ENCODE measurements at regions not wholly inside any gene's neighbourhood (a gene's known extent, or its start where the extent isn't known, plus 50 kb on each side); places are given as distances from the start of the nearest gene placed in this dataset.

- Histone ChIP-seq H3K4me3 (ENCODE audit: low read depth, low read length, poor library complexity, severe bottlenecking) (no peak overlapping the region), H3K79me2 (ENCODE audit: insufficient read depth, low read length) (no peaks in the 10 kb centered on the region), H3K9ac (ENCODE audit: low read length) (no peak overlapping the region), H3K27ac (ENCODE audit: low read depth, low read length, poor library complexity, severe bottlenecking) (no peak overlapping the region), H3K9me3 (ENCODE audit: low read length) (no peaks in the 10 kb centered on the region), H2AFZ (ENCODE audit: low read length) (no peak overlapping the region), H3K9me2 (ENCODE audit: low read depth, low read length) (no peaks in the 10 kb centered on the region), H4K20me1 (ENCODE audit: insufficient read depth, low read length) (no peaks in the 10 kb centered on the region), H3K4me1 (ENCODE audit: insufficient read depth, low read length, severe bottlenecking) (no peaks in the 10 kb centered on the region), H3F3A (ENCODE audit: insufficient read depth, low read length) (no peaks in the 10 kb centered on the region), H3K4me2 (ENCODE audit: low read length) (no peak overlapping the region), H3K36me3 (ENCODE audit: insufficient read depth, low read length) (no peaks in the 10 kb centered on the region), H3K27me3 (ENCODE audit: insufficient read depth, low read length) (peaks cover 6% of the 10 kb centered on the region)
- TF ChIP-seq CTCF (IDR thresholded peaks at IDR 0.05; ENCODE audit: low read length) (no peak), EZH2 (IDR thresholded peaks at IDR 0.05; ENCODE audit: borderline replicate concordance, low read length) (no peak)
Observed at GRCh38 chr3:127452321-127452821, 138.2 kb downstream of the TPRA1 start.

- Histone ChIP-seq H4K20me1 (ENCODE audit: insufficient read depth, low read length) (no peaks in the 10 kb centered on the region), H3K9ac (ENCODE audit: low read length) (no peak overlapping the region), H3K36me3 (ENCODE audit: insufficient read depth, low read length) (no peaks in the 10 kb centered on the region), H3K4me1 (ENCODE audit: insufficient read depth, low read length, severe bottlenecking) (no peaks in the 10 kb centered on the region), H3K9me3 (ENCODE audit: low read length) (no peaks in the 10 kb centered on the region), H3F3A (ENCODE audit: insufficient read depth, low read length) (no peaks in the 10 kb centered on the region), H2AFZ (ENCODE audit: low read length) (no peak overlapping the region), H3K4me3 (ENCODE audit: low read depth, low read length, poor library complexity, severe bottlenecking) (no peak overlapping the region), H3K9me2 (ENCODE audit: low read depth, low read length) (no peaks in the 10 kb centered on the region), H3K27me3 (ENCODE audit: insufficient read depth, low read length) (peaks cover under 1% of the 10 kb centered on the region; the same call in 1 of the 2 replicates), H3K27ac (ENCODE audit: low read depth, low read length, poor library complexity, severe bottlenecking) (no peak overlapping the region), H3K4me2 (ENCODE audit: low read length) (no peak overlapping the region), H3K79me2 (ENCODE audit: insufficient read depth, low read length) (no peaks in the 10 kb centered on the region)
- TF ChIP-seq CTCF (IDR thresholded peaks at IDR 0.05; ENCODE audit: low read length) = no peak
- no peak for TF ChIP-seq EZH2 (IDR thresholded peaks at IDR 0.05; ENCODE audit: borderline replicate concordance, low read length)
Observed at GRCh38 chr3:127451321-127451720, 139.2 kb downstream of the TPRA1 start.

- Histone ChIP-seq H3K9ac (ENCODE audit: low read length) (no peak overlapping the region), H3K27me3 (ENCODE audit: insufficient read depth, low read length) (no peaks in the 10 kb centered on the region; the same call in 1 of the 2 replicates), H3K4me2 (ENCODE audit: low read length) (no peak overlapping the region), H3K4me1 (ENCODE audit: insufficient read depth, low read length, severe bottlenecking) (no peaks in the 10 kb centered on the region), H2AFZ (ENCODE audit: low read length) (no peak overlapping the region), H4K20me1 (ENCODE audit: insufficient read depth, low read length) (no peaks in the 10 kb centered on the region), H3K9me2 (ENCODE audit: low read depth, low read length) (no peaks in the 10 kb centered on the region), H3K4me3 (ENCODE audit: low read depth, low read length, poor library complexity, severe bottlenecking) (no peak overlapping the region), H3K79me2 (ENCODE audit: insufficient read depth, low read length) (no peaks in the 10 kb centered on the region), H3K9me3 (ENCODE audit: low read length) (no peaks in the 10 kb centered on the region), H3K27ac (ENCODE audit: low read depth, low read length, poor library complexity, severe bottlenecking) (no peak overlapping the region), H3K36me3 (ENCODE audit: insufficient read depth, low read length) (no peaks in the 10 kb centered on the region), H3F3A (ENCODE audit: insufficient read depth, low read length) (no peaks in the 10 kb centered on the region)
- TF ChIP-seq CTCF (IDR thresholded peaks at IDR 0.05; ENCODE audit: low read length) = no peak
- no peak for TF ChIP-seq EZH2 (IDR thresholded peaks at IDR 0.05; ENCODE audit: borderline replicate concordance, low read length)
Observed at GRCh38 chr3:127450331-127450730, 140.2 kb downstream of the TPRA1 start.

Data from OCI-LY1 (cell line).